ENCODE measurements at regions not wholly inside any gene's neighbourhood (a gene's known extent, or its start where the extent isn't known, plus 50 kb on each side); places are given as distances from the start of the nearest gene placed in this dataset.

DNA sequence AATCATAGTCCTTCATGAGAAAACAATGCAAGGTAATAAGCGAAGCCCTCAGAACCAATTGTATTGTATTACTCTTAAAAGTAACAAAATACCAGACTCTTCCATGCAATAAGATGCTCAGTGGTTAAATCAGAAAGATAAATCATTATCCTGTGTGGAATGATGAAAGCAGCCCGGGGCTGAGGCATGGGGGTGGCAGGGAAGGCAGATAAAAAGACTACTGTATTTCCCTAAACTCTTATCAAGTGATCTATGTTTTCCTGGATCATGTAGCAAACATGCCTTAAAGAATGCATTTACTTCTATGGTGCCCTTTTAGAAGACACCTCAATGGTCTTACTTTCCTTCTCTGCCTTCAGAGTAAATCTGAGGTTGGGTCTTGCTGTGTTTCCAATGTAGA, 105.6 kb upstream of the DAPK1 start:
- DNase-seq (ENCODE audit: low read depth, low spot score): no peak
- ChIA-PET CTCF (no interaction called here), POLR2A (no interaction called here)
- H3K4me3 ChIP-seq (ENCODE audit: low read depth, low read length): no peak overlapping the region
- TF ChIP-seq, protein P1, sequence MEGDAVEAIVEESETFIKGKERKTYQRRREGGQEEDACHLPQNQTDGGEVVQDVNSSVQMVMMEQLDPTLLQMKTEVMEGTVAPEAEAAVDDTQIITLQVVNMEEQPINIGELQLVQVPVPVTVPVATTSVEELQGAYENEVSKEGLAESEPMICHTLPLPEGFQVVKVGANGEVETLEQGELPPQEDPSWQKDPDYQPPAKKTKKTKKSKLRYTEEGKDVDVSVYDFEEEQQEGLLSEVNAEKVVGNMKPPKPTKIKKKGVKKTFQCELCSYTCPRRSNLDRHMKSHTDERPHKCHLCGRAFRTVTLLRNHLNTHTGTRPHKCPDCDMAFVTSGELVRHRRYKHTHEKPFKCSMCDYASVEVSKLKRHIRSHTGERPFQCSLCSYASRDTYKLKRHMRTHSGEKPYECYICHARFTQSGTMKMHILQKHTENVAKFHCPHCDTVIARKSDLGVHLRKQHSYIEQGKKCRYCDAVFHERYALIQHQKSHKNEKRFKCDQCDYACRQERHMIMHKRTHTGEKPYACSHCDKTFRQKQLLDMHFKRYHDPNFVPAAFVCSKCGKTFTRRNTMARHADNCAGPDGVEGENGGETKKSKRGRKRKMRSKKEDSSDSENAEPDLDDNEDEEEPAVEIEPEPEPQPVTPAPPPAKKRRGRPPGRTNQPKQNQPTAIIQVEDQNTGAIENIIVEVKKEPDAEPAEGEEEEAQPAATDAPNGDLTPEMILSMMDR (IDR thresholded peaks at IDR 0.05; ENCODE audit: insufficient read depth, low read length, missing control alignments): no peak

DNA sequence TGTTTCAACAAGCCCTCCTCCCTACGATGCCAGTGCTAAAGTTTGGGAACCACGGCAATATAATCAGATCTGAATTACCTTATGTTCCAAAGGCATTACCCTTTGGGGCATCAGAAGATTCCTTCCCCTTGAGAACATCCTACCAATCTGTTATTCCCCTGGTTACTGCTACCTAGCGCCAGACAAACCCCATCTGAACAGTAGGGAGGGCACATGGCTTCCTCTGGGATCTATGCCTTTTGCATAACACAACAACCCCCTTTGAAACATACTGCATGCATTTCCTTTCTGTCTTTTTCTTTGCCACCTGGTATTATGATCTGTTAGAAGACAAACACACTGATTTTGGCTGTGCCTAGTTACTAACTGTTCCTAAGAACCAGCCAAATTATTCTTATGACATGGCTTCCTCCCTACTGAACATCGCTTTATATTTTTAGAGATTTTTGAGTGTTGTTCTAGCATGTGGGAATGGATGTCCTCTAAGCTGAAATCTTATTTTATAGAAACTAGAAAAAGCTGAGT, 103.9 kb upstream of the DAPK1 start:
- H3K4me3 ChIP-seq (ENCODE audit: low read depth, low read length): no peak overlapping the region
- ChIA-PET CTCF (interaction anchor here (0.7 kb wide), 1 partner anchor 286 kb away, joined by 3 read pairs; no protein-coding TSS in a partner anchor), POLR2A (no interaction called here)
- TF ChIP-seq, protein P1 (IDR thresholded peaks at IDR 0.05; ENCODE audit: insufficient read depth, low read length, missing control alignments): no peak
- no peak for DNase-seq (ENCODE audit: low read depth, low spot score)

DNA sequence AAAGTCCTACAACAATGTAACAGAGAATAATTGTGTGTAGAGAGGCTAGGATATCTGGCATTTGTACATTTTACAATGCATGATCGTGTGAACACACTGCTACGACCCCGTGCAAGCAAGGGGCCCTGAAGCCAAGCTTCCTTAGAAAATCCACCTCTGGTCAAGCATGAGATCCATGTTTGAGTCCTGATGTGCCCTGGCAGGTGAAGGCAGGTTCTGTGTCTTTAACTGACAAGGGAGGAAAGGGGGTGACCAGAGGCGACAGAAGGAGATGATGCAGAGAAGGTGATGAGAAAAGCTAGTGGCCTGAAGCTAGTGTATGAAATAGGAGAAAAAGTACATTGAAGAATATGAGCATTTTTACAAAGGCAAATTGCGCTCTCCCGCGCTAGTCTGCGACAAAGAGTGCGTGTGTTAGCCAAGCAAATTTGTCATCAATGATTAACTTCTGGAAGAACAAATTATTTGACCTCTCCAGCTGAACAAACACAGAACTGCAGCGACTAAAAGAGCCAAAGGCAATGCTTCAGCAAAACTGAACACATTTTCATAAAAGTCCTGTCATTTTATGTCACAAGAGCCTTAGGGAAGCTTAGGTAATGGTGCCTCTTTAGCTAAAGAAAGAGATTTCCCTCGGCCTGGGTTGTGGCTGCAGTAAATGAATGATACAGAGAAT, 101.7 kb upstream of the DAPK1 start:
- POLR2A ChIA-PET: no interaction called here
- TF ChIP-seq, protein P1 (IDR thresholded peaks at IDR 0.05; ENCODE audit: insufficient read depth, low read length, missing control alignments): no peak
- no peak overlapping the region for H3K4me3 ChIP-seq (ENCODE audit: low read depth, low read length)
- no peak for DNase-seq (ENCODE audit: low read depth, low spot score)
- CTCF ChIA-PET: no interaction called here

DNA sequence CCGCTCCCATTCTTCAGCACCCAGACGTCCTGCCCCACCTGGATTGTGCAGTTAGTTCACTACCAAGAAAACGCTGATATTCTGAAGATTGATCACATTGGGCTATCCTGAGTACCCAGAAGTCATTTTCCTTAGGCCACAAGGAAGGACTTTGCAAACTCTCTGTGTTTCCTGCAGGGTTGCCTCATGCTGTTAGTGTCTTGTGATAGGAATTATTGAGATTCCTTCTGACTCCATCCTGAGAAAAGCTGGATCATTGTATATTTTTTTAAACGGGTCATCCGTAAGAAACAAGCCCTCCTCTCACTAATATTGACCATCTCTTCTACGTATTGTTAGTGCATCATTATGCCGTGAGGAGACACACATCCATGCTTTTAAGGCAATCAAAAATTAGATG, 96.0 kb upstream of the DAPK1 start:
- DNase-seq (ENCODE audit: low read depth, low spot score): no peak
- CTCF ChIA-PET: no interaction called here
- TF ChIP-seq, protein P1 (IDR thresholded peaks at IDR 0.05; ENCODE audit: insufficient read depth, low read length, missing control alignments): no peak
- POLR2A ChIA-PET: no interaction called here
- no peak overlapping the region for H3K4me3 ChIP-seq (ENCODE audit: low read depth, low read length)

DNA sequence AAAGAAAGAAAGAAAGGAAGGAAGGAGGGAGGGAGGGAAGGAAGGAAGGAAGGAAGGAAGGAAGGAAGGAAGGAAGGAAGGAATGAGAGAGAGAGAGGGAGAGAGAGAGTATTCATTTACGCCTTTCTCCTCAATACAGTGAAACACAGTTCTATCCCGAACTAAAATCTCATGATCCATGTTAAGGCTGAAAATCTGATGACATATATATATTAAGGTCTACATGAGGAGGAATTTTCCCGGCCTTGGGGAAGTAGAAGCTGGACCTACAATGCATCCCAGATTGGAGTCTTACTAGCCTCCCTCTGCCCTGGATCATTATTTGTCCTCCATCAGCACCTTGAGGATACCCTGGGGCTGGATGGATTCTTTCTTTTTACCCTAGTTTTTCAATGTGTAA, 95.1 kb upstream of the DAPK1 start:
- ChIA-PET POLR2A (no interaction called here), CTCF (no interaction called here)
- no peak overlapping the region for H3K4me3 ChIP-seq (ENCODE audit: low read depth, low read length)
- DNase-seq (ENCODE audit: low read depth, low spot score): no peak
- TF ChIP-seq, protein P1 (IDR thresholded peaks at IDR 0.05; ENCODE audit: insufficient read depth, low read length, missing control alignments): no peak

DNA sequence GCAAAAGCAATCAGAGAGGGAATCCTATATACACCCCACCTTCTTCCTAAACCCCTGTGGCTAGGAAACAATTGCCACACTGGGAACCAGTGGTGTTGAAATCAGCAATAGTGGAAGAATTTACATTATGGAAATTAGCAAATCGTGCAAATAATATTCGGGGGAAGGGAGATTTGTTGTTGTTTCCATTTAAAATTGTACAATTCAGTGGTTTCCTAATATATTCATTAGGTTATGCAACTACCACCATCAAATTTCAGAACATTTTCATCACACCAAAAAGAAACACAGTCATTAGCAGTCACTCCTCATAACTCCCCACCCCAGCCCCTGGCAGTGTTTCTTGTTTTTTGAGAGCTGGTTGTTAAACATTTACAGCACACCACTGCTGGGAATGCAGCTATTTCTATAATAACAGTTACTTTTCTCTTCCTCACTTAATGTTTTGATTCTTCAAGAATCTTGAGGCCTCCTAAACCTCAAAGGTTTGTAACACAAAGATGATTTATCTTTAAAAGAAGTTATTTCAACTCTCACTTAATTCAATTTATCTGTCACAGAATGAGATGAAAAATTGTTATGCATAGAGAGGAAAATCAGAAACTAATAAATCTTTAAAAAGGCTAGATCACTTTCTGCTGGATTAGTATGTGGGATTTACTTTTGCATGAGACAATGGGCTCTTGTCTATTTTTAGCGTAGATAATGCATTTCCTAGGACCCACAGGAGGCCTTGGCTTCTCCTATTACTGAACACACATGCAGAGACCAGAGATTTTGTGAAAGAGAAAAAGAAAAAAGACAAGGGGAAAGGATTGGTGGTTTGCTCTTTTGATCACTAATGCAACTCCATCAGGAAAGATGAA, 91.8 kb upstream of the DAPK1 start:
- H3K4me3 ChIP-seq (ENCODE audit: low read depth, low read length): no peak overlapping the region
- TF ChIP-seq, protein P1 (IDR thresholded peaks at IDR 0.05; ENCODE audit: insufficient read depth, low read length, missing control alignments): no peak
- POLR2A ChIA-PET: no interaction called here
- CTCF ChIA-PET: no interaction called here
- no peak for DNase-seq (ENCODE audit: low read depth, low spot score)

Data from AG04449 (cell line).